HG02870 (cell line): ENCODE measurements at regions not wholly inside any gene's neighbourhood (a gene's known extent, or its start where the extent isn't known, plus 50 kb on each side); places are given as distances from the start of the nearest gene placed in this dataset.
"Not testable (repeated sequence)": the region's sequence is repeated elsewhere in the genome, so short reads cannot be mapped to it uniquely, and the experiment has no call there.

Source experiments
- ATAC-seq: cut with Tn5 transposase; IDR thresholded peaks from one replicate; pipeline ENCODE4 v1.9.1; 2021; ENCODE audit warnings: mild to moderate bottlenecking, moderate library complexity; ENCODE audit not compliant: unreplicated experiment

DNA sequence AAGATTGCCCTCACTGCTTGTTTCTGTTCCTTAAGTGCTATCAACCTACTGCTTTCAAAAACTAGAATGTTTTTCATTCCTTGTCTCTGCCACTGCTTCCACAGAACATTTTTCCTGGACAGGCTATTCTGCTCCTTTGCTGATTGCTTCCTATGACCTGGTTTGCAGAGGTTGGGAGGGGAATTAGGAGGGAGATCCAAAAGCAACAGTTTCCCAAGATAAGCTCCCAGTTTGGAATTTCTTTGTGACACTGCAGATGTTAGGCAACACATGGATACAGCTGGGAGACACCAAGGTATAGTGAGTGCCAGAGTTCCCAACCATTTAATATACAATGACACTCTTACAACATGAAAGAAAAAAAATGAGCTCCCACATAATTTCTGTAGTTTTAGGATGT, 1036.5 kb downstream of the ROBO2 start:
- ATAC-seq, result no peak

DNA sequence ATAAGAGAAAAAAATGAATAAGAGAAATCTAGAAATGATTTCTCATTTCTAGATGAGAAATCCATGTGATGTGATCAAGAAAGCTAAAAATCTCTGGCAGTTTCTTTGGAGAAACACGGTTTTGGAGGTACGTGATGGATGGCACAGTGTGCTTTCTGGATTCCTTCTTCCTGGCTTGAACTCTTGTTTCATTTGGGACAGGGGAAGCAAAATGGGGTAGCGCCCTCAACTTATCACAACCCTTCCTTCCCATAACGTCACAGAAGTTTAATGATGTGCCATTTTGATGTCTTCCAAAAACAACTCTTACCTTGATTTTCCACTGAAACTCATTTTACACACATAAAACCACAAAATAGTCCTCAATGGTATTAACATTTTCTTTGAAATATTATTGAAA, 1037.3 kb downstream of the ROBO2 start:
- ATAC-seq, result no peak

DNA sequence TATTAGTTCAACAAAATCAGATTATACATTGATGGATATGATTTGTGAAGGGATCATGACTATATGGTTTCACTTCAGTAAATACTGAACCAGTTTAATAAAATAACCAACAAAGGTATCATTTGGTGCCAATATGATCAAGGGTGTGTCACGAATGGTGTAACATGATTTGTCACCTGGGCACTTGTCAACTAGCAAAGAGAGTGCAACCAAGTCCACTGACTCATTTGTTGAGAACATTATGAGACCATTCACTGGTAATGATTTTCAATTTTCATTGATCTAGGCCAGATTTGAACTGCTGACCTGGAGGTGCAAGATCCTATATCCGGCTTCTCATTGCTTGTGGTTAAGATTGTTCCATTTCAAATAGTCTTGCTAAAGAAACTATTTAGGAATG, 1037.9 kb downstream of the ROBO2 start:
- no peak for ATAC-seq

DNA sequence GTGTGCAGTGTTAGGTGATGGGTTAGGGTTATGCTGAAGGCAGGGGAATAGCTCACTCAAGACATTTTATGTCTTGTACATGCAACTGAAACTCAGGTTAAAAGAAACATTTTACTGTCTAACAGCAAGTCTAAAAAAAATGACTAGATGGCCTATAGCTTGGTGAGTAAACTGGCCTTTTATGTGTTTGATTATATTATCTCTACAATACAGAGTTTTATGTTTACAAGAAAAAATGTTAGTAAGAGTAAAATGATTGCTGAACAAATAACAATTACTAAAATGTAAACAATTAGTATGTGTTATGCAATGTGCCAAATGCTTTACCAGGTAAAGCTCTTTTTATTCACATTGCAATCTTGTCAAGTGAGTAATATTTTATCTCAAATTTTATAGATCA, 1039.6 kb downstream of the ROBO2 start:
- ATAC-seq, result no peak

DNA sequence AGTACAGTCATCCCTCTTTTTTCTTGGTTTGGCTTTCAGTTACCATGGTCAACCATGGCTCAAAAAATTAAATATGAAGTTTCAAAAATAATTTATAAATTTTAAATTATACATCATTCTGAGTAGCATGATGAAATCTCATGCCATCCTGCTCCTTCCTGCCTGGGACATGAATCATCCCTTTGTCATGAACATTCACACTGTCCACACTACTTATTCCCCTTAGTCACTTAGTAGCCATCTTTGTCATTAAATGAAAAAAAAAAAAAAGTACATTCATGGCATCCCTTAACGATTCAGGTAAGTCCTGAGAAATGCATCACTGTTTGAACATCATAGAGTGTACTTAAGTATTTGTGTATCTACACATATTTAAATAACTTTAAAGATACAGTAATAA, 1046.3 kb downstream of the ROBO2 start:
- no peak for ATAC-seq

DNA sequence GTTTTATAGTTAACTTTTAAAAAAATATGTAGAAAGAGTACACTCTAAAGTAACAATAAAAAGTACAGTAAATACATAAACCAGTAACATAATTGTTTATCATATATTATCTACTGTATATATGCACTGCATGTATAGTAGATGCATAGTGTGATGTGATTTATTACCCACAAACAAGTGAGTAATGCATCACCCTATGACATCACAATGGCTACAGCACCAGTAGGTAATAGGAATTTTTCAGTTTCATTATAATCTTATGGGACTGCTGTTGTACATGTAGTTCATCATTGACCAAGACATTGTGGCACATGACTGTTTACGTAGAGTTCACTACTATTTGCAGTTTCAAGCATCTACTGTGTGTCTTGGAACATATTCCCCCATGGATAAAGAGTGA, 1047.2 kb downstream of the ROBO2 start:
- ATAC-seq, result no peak

DNA sequence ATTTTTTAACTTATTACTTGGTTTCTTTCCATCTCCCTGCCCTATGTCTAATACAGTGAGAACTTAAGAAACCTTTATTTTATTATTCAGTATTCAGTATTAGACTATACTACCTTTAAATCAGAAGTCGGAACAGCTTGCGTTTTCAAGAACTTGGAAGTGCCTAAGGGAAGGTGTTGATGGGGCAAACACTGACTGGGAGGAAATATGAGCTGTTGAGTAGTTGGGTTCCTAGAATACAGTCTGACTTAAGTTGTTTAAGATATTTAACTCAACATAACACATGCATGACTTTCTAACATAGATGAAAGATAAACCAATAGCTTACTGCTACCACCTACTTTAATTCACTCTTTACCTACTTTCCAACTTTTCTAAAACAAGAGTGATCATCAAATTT, 1048.1 kb downstream of the ROBO2 start:
- ATAC-seq, result no peak

DNA sequence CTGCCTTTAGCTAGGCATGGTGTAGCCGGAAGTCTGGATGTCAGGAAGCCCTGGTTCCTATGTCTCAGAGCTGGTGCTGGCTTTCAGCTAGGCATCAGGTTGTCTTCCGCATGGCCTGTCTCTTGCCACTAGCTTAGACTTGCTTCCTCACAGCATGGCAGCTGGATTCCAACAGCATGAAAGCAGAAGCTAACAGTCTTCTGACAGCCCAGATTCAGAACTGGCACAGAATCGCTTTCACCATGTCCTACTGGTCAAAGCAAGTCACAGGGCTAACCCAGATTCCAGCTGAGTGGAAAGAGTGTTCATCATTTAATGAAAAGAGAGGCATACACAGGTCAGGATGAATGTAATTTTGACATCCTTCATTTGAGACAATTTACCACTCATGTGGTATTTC, 1050.5 kb downstream of the ROBO2 start:
- ATAC-seq, result no peak

DNA sequence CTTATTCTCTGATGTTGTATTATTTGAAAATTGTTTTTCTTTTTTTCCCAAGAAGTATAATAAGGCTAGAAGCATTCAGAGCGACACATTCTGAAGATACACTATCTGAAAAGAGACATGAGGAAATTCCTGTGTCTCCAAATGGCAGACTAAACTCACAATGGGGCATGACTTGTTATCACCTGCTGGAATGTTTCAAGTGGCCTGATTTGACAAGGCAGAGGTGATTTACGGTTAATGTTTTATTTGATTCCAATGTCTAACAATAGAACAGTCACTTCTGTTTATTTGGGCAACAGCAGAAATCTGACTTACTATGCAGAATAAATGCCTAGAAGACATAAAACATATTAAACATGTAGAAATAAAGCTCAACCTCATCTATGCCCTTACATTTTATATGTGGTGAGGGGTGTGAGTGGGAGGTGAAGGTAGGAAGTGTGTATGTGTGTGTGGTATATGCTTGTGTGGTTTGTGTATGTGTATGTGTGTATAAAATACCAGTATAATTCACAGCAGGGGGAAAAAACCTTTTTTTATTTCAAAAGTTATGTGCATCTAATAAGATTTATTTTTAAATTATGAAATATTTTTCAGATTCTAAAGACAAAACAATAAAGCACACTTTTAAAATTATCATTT, 1051.7 kb downstream of the ROBO2 start:
- ATAC-seq, result no peak

DNA sequence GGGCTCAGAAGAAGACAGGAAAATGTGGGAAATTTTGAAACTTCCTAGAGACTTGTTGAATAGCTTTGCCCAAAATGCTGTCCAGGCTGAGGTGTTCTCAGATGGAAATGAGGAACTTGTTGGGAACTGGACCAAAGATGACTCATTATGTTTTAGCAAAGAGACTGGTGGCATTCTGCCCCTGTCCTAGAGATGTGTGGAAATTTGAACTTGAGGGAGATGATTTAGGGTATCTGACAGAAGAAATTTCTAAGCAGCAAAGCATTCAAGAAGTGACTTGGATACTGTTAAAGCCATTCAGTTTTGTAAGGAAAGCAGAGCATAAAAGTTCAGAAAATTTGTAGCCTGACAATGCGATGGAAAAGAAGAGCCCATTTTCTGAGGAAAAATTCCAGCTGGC, 1052.7 kb downstream of the ROBO2 start:
- ATAC-seq, result not testable (repeated sequence)

DNA sequence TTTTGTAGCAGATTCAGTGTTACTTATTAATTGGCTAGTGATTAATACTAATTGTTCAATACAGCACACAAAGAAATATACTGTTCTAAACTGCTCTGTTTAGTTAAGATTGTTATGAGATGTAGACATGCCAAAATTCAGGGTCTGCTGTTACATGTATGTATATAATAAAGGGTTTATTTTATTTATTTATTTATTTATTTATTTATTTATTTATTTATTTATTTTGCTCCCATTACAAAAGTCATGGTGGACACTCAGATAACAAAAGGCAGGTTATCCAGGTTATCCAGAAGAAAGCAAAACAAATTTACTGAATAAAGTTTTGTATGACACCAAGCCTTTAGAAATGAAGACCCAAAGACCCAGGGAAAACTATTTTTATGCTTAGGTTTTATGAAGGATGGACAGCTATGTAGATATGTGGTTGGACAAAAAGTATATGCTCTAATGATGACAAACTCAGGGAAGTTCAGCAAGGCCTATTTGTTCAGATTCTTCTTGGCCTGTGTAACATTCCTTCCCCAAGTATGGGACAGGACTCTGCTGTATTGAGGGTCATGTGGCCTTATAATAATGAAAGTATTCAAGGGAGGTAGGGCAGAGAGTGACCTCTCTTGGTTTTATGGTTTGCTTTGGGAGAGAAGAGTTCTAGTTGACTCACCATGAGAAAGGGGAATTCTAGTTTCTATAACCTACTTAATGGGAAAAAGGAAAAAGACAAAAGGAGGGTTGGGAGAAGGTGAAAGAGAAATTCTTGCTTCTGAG, 1056.8 kb downstream of the ROBO2 start:
- no peak for ATAC-seq

DNA sequence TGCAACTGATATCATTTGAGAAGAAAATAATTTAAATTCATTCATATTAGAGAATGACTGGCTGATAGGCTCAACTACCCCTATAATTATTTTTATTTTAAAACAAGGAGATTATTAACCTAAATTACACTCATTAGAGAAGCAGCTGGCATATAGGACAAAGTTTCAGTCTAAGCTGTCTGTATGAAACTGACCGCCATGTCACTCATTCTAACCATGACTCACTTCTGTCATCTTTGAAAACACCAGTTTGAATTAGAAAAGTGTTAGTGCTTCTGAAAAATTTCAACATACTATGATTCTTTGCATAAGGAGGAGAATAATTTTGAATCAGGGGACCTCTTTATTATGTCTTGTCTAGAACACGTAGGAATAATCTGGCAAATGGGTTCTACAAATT, 1058.5 kb downstream of the ROBO2 start:
- no peak for ATAC-seq

DNA sequence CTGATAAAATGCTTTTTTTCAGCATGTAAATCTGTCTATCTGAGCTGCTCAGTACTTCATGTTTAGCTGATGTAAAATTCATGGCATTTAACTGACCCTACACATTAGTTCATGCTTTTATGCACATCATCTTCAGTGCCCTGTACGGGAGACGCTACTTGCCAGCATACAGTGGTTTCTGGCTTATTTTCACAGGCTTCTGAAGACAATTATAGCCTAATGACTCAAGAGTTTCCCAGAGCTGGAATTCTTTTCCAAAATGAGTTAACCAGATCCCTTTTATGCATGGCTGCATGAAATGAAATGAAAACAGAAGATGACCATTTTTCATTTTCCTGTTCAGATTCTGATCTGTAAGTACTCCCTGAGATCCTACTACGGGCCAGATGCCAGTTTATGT, 1061.5 kb downstream of the ROBO2 start:
- no peak for ATAC-seq

DNA sequence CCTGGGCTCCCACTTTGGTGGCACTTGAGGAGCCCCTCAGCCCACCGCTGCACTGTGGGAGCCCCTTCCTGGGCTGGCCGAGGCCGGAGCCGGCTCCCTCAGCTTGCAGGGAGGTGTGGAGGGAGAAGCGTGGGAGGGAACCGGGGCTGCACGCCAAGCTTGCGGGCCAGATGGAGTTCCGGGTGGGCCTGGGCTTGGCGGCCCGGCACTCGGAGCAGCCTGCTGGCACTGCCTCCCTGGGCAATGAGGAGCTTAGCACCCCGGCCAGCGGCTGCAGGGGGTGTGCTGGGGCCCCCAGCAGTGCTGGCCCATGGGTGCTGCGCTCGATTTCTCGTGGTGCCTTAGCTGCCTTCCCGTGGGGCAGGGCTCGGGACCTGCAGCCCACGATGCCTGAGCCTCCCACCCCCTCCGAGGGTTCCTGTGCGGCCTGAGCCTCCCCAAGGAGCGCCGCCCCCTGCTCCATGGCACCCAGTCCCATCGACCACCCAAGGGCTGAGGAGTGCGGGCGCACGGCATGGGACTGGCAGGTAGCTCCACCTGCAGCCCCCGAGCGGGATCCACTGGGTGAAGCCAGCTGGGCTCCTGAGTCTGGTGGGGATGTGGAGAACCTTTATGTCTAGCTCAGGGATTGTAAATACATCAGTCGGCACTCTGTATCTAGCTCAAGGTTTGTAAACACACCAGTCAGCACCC, 1068.5 kb downstream of the ROBO2 start:
- ATAC-seq, result not testable (repeated sequence)

DNA sequence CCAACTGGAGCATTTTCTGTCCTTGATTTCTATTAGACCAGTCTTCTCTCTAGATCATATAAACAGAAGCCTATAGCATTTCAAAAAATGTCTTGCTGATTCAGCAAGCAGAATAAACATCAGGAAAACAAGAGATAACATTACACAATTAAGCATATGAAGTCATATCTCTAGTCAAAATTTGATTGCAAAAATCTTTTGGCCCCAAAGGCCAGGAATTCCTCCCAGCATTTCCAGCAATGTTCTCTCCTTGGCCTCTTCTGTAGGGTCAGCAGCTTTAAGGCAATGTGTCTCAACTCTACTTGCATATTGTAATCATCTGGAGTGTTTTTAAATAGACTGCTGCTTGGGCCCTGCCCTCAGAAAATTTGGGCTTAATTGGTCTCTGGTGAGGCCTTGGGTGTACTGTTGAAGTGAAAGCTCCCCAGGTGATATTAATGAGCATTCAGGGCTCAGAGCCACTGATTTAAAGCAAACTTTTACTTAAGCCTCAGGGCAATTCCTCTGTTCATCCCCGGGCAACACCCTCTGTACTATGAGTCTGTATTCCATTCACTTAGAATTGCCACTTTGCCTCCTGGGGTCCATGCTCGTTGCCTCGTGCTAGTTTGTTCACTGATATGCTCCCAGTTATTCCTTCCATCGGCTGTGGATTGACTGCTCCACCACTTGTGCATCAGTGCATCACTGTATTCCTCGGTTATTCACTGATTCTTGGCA, 1072.6 kb downstream of the ROBO2 start:
- ATAC-seq, result no peak

DNA sequence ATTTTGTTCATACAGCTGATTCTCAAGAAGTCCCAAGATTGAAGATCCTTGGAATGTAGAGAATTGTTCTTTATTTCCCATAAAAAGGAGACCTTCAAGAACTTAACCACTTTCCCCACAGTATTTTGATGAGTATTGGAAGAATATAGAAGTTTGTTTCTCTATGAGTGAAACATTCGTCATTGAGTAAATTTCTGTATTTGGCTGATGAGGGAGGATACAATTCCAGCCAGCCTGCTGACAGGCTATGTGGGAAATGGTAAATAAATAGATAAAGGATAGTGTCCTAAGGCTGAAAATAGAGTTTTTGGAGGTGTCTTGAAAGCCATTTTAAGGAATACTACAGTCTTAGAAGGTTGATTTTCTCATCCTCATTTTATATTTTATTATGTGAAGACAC, 1076.1 kb downstream of the ROBO2 start:
- ATAC-seq, result no peak

DNA sequence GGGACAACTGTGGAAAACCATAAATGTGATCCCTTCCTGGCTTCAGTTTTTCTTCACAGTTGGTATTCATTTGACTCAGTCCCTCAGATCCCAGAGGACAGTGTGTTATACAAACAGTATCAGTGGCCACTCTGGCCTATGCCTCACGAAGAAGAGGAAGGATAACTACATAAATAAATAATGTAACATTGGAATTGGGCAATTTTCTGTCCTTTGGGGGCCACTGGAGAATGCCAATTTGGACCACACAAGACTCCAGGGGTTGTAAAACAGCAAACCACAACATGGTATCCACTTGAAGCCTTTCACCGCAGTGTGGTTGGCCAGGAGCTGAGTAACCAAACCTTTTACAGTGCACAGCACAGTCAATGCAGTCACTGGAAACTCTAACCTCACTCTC, 1077.0 kb downstream of the ROBO2 start:
- ATAC-seq, result no peak

DNA sequence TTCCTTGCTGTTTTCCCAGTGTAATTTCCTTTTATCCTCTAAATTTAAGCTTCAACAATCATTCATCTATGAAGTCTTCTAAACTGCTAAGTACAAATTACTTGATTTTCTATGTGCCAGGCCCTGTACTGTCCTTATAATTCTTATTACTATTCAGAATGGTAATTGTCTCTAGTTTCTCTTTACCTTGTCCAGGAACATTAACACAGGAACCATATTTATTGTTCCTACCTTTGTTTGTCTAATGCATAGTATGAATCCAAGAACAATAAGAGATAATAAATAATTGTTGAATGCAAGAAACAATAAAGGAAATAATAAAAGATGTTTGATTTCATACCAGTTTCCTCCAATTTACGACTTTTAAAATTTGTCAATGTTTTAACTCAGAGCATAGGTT, 1083.2 kb downstream of the ROBO2 start:
- no peak for ATAC-seq

DNA sequence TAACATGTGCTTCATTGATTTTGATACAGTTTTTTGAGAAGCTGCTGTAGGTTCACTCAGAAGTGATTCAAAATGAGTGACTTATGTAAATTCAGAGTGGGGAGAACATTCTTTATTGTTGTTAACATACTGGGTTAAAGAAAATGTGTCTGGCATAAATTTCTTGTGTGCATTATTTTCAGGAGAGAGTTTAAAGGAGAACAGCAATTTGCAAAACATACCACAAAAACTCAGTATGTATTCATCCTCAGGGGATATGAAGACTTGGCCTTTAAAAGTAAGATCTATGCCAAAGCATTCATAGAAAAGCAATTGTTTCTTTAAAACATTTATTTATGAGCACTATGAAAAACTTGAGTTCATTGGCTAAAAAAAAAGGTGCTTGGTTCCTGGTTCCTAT, 1089.8 kb downstream of the ROBO2 start:
- no peak for ATAC-seq

DNA sequence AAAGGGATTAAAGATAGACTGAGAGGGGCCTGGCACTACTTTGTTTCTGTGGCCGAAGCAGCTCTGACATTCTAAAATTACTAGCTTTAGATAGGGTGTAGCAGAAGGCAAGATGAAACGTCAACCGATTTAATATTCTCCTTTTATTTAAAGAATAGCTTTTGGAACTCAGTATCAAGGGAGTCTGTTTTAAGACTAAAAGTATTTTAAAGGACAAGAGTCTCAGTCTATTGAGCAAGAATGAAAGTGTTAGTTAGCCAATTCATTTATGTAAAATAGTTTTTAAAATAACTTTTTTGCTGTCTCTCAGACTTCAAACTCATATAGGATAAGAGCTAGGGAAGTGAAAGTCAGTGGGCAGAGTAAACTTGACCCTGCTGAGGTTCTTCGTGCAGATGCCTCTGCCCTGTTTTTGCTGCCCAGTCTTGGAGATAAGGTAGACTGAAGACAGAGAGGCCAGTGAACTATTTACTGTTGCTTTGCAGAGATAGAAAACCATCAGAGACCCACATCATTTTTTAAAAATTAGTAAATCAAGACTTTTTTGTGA, 1090.9 kb downstream of the ROBO2 start:
- ATAC-seq, result no peak

DNA sequence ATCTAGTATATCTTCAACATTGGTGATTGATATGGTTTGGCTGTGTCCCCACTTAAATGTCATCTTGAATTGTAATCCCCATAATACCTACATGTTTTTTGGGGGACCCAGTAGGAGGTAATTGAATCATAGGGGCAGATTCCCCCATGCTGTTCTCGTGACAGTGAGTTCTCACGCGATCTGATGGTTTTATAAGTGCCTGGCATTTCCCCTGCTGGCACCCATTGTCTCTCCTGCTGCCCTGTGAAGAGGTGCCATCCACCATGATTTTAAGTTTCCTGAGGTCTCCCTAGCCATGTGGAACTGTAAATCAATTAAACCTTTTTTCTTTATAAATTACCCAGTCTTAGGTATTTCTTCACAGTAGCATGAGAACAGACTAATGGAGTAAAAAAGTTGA, 1094.6 kb downstream of the ROBO2 start:
- ATAC-seq, result no peak
